Upper lobe of left lung (tissue), 4 donors: ENCODE measurements at regions not wholly inside any gene's neighbourhood (a gene's known extent, or its start where the extent isn't known, plus 50 kb on each side); places are given as distances from the start of the nearest gene placed in this dataset.

Experiments used
- POLR2A ChIP-seq, 4 donors: fragments of 450-650 bp; IDR thresholded peaks; one replicate each; pipeline ENCODE4 v1.5.1; 2016 to 2017; ENCODE audit warnings: antibody characterized with exemption in 4 of 4, mild to moderate bottlenecking in 2 of 4
- POLR2AphosphoS5 ChIP-seq, 2 donors: sonication (generic); formaldehyde crosslinking; IDR thresholded peaks; one replicate each; pipeline ENCODE4 v1.5.1; 2017; ENCODE audit warnings: antibody characterized with exemption in 2 of 2
- TF ChIP-seq, protein P1 (sequence below), 6 experiments: fragments of 450-650 bp in 4 of 6; fragments of 200-600 bp in 2 of 6; sonication (generic) in 2 of 6; IDR thresholded peaks; one replicate each; pipeline ENCODE4 v1.5.1; 2016 to 2019; ENCODE audit warnings: antibody characterized with exemption in 6 of 6

DNA sequence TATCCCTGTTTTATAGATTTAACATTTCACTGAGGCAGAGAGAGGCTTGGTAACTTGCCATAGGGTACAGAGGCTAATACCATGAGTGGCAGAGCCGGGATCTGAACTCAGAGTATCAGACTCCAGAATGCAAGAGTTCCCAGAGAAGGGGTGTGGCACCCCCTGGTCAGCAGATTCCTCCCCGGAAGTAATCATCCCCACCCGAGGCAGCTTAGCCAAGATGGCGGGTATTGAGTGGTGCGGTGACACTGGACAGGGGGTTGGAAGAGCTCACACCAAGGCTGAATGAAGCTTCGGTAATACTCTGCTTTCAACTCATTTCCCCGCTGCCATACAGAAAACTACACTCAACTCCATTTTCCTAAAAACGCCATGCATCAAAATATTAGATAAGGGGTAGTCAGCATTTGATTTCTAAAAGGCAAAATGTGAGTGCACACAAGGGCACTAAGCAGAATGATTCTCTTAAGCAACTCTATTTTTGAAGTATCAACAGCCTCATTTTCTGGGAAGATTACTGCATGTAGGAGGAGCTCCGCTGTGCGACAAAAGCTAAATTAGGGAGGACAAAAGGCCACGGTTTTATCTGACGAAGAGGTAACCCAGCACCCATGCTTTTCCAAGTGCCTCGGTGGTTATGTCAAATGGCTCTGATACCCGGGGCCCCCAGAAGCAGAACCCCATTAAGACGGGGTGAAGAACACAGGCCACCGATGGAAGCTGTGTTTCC lies 166.7 kb downstream of the NUP210 start:
- TF ChIP-seq POLR2A (IDR thresholded peaks at IDR 0.05) (no peak), POLR2AphosphoS5 (IDR thresholded peaks at IDR 0.05) (no peak)
- TF ChIP-seq, protein P1, sequence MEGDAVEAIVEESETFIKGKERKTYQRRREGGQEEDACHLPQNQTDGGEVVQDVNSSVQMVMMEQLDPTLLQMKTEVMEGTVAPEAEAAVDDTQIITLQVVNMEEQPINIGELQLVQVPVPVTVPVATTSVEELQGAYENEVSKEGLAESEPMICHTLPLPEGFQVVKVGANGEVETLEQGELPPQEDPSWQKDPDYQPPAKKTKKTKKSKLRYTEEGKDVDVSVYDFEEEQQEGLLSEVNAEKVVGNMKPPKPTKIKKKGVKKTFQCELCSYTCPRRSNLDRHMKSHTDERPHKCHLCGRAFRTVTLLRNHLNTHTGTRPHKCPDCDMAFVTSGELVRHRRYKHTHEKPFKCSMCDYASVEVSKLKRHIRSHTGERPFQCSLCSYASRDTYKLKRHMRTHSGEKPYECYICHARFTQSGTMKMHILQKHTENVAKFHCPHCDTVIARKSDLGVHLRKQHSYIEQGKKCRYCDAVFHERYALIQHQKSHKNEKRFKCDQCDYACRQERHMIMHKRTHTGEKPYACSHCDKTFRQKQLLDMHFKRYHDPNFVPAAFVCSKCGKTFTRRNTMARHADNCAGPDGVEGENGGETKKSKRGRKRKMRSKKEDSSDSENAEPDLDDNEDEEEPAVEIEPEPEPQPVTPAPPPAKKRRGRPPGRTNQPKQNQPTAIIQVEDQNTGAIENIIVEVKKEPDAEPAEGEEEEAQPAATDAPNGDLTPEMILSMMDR (IDR thresholded peaks at IDR 0.05) = no peak
